ENCODE measurements at regions not wholly inside any gene's neighbourhood (a gene's known extent, or its start where the extent isn't known, plus 50 kb on each side); places are given as distances from the start of the nearest gene placed in this dataset.

DNA sequence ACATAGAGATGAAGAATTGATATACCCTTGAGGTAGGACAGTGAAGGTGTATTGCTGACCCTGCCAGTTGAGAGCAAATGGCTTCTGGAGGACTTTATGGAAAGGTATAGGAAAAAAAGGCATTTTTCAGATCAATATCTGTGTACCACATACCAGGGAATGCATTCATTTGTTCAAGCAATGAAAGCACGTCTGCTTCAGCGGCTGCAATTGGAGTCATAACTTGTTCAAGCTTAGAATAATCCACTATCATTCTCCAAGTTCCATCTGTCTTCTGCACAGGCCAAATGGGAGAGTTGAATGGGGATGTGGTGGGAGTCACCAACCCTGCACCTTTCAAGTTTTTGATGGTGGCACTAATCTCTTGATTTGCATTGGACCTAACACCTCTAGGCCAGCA lies 249.6 kb upstream of the PTER start:
- H3K23ac ChIP-seq (ENCODE audit: low read depth, low read length) = no peak overlapping the region
- H3K9ac ChIP-seq (ENCODE audit: low read depth, low read length) = no peak overlapping the region
- no peaks in the 10 kb centered on the region for H4K20me1 ChIP-seq (ENCODE audit: insufficient read depth, low read length)
- no CpG with 5 or more reads among the region's 2 CpGs for WGBS, 2 experiments (ENCODE audit: extremely low coverage in 2 of 2, insufficient read length in 1 of 2)
- no peak overlapping the region for H3K4me3 ChIP-seq (ENCODE audit: insufficient read depth, low read depth, low read length)
- intact Hi-C loops (cut with micrococcal nuclease) (no loop called here), in situ Hi-C loops (cut with MboI; ENCODE audit: low sequenced_read_pairs) (no loop called here), dilution Hi-C loops (cut with HindIII; ENCODE audit: low sequenced_read_pairs, unreplicated experiment) (no loop called here)
- no peak overlapping the region for H2AK9ac ChIP-seq (replicated peaks; ENCODE audit: low read depth, low read length, poor library complexity)
- no peak overlapping the region for H3K4ac ChIP-seq (ENCODE audit: low read depth, low read length)
- H3K9me3 ChIP-seq (ENCODE audit: control insufficient read depth, insufficient read depth, low read length) = peaks cover 25% of the 10 kb centered on the region
- H4K91ac ChIP-seq (ENCODE audit: insufficient read depth, low read depth, low read length) = no peak overlapping the region
- DNase-seq (no peak), ATAC-seq (ENCODE audit: low read depth) (no peak)
- CTCF ChIA-PET = no interaction called here
- H2BK5ac ChIP-seq (ENCODE audit: low read depth, low read length, poor library complexity, severe bottlenecking) = no peak overlapping the region
- H3K79me1 ChIP-seq (ENCODE audit: low read depth in 1 of 2, low read length in 2 of 2) = no peaks in the 10 kb centered on the region
- no peak overlapping the region for H3K56ac ChIP-seq (ENCODE audit: extremely low read depth, insufficient read depth, low read length)
- POLR2A ChIA-PET (ENCODE audit: unreplicated experiment) = no interaction called here
- no peak overlapping the region for H4K8ac ChIP-seq (ENCODE audit: low read depth in 2 of 2, low read length in 2 of 2)
- no peak overlapping the region for H4K5ac ChIP-seq (ENCODE audit: low read depth, low read length)
- H3K14ac ChIP-seq (replicated peaks; ENCODE audit: low read depth, low read length) = no peak overlapping the region
- H2AK5ac ChIP-seq (ENCODE audit: low read depth, low read length) = no peak overlapping the region
- H3K4me1 ChIP-seq (ENCODE audit: control insufficient read depth, insufficient read depth, low read length) = no peaks in the 10 kb centered on the region
- no peaks in the 10 kb centered on the region for H3K9me1 ChIP-seq (ENCODE audit: insufficient read depth, low read length)
- H3K27me3 ChIP-seq (ENCODE audit: control insufficient read depth, insufficient read depth, low read length) = no peaks in the 10 kb centered on the region
- H2BK15ac ChIP-seq (ENCODE audit: low read depth, low read length) = no peak overlapping the region
- BruUV-seq (replicated peaks) = no TSS peak
- H3K36me3 ChIP-seq (ENCODE audit: control insufficient read depth, insufficient read depth, low read length) = no peaks in the 10 kb centered on the region
- H2BK20ac ChIP-seq (ENCODE audit: low read depth, low read length) = no peak overlapping the region
- H2BK120ac ChIP-seq (ENCODE audit: low read depth, low read length) = no peak overlapping the region
- TF ChIP-seq RCOR1 (IDR thresholded peaks at IDR 0.05; ENCODE audit: insufficient replicate concordance, low read length) = no peak
- no peak for TF ChIP-seq RFX5 (IDR thresholded peaks at IDR 0.05; ENCODE audit: low read depth, low read length)
- TF ChIP-seq, protein P1, sequence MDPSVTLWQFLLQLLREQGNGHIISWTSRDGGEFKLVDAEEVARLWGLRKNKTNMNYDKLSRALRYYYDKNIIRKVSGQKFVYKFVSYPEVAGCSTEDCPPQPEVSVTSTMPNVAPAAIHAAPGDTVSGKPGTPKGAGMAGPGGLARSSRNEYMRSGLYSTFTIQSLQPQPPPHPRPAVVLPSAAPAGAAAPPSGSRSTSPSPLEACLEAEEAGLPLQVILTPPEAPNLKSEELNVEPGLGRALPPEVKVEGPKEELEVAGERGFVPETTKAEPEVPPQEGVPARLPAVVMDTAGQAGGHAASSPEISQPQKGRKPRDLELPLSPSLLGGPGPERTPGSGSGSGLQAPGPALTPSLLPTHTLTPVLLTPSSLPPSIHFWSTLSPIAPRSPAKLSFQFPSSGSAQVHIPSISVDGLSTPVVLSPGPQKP (IDR thresholded peaks at IDR 0.05; ENCODE audit: borderline replicate concordance, low read depth, low read length) = no peak
- no peak for TF ChIP-seq SMC3 (IDR thresholded peaks at IDR 0.05; ENCODE audit: low read depth, low read length)
- no peak for TF ChIP-seq MXI1 (IDR thresholded peaks at IDR 0.05; ENCODE audit: borderline replicate concordance, low read depth, low read length)
- TF ChIP-seq MAZ (IDR thresholded peaks at IDR 0.05; ENCODE audit: borderline replicate concordance, low read depth, low read length) = no peak
- TF ChIP-seq MAFK (IDR thresholded peaks at IDR 0.05; ENCODE audit: low read depth, low read length) = no peak
- TF ChIP-seq POLR2A (IDR thresholded peaks at IDR 0.05; ENCODE audit: low read depth, low read length) = no peak
- H3K4me2 ChIP-seq (ENCODE audit: low read depth, low read length) = no peak overlapping the region
- H3K18ac ChIP-seq (ENCODE audit: low read depth, low read length) = no peak overlapping the region
- H3K27ac ChIP-seq (ENCODE audit: insufficient read depth, low read length) = no peak overlapping the region
- H2AFZ ChIP-seq (replicated peaks; ENCODE audit: low read length, poor library complexity) = no peak overlapping the region

Data from IMR-90 (cell line).